ENCODE measurements at regions not wholly inside any gene's neighbourhood (a gene's known extent, or its start where the extent isn't known, plus 50 kb on each side); places are given as distances from the start of the nearest gene placed in this dataset.

DNA sequence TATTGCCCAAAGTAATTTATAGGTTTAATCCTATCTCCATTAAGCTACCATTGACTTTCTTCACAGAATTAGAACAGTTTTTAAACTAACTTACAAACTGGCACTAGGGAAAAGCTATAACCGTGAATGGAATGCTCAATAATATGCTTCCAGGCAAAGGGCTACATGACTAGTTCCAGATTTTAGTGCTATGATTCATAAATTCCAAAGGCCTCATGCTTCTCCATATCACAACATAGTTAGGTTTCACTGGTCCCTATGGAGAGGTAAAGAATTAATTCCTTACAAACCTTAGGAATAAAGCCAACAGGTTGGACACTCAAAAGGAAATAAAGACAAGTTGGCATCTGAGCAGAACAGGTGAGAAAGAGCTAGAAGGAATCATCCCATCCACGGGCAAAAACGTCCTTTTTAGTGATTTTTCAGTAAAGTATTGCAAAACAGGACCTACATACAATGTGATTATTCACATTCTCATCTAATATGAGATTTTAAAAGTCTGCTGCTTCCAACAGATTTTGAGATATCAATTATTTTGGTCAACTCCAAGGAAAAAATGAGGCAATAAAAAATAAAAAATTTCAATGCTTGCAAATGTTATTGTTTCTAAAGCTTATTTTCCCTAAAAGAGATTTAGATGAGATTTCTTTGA is 97.0 kb upstream of the TARS1 start:
- peak; percentile 86 for DNase-seq (ENCODE audit: low read depth, low spot score)
- in situ Hi-C loops (cut with HindIII; ENCODE audit: low sequenced_read_pairs): no loop called here
- TF ChIP-seq, protein P1, sequence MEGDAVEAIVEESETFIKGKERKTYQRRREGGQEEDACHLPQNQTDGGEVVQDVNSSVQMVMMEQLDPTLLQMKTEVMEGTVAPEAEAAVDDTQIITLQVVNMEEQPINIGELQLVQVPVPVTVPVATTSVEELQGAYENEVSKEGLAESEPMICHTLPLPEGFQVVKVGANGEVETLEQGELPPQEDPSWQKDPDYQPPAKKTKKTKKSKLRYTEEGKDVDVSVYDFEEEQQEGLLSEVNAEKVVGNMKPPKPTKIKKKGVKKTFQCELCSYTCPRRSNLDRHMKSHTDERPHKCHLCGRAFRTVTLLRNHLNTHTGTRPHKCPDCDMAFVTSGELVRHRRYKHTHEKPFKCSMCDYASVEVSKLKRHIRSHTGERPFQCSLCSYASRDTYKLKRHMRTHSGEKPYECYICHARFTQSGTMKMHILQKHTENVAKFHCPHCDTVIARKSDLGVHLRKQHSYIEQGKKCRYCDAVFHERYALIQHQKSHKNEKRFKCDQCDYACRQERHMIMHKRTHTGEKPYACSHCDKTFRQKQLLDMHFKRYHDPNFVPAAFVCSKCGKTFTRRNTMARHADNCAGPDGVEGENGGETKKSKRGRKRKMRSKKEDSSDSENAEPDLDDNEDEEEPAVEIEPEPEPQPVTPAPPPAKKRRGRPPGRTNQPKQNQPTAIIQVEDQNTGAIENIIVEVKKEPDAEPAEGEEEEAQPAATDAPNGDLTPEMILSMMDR (IDR thresholded peaks at IDR 0.05; ENCODE audit: low read depth, low read length): no peak
- H3K4me3 ChIP-seq (ENCODE audit: low read depth, low read length): no peak overlapping the region

DNA sequence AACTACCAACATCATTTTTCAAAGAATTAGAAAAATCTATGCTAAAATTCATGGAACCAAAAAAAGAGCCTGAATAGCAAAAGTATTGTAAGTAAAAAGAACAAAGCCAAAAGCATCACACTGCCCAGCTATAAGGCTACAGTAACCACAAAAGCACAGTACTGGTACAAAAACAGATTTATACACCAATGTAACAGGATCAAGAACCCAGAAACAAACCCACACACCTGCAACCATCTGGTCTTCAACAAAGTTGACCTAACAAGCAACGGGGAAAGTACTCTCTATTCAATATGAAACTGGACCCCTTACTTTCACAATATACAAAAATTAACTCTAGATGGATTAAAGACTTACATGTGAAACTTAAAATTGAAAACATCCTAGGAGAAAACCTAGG is 94.2 kb upstream of the TARS1 start:
- no peak for DNase-seq (ENCODE audit: low read depth, low spot score)
- in situ Hi-C loops (cut with HindIII; ENCODE audit: low sequenced_read_pairs): no loop called here
- TF ChIP-seq, protein P1 (IDR thresholded peaks at IDR 0.05; ENCODE audit: low read depth, low read length): no peak
- no peak overlapping the region for H3K4me3 ChIP-seq (ENCODE audit: low read depth, low read length)

DNA sequence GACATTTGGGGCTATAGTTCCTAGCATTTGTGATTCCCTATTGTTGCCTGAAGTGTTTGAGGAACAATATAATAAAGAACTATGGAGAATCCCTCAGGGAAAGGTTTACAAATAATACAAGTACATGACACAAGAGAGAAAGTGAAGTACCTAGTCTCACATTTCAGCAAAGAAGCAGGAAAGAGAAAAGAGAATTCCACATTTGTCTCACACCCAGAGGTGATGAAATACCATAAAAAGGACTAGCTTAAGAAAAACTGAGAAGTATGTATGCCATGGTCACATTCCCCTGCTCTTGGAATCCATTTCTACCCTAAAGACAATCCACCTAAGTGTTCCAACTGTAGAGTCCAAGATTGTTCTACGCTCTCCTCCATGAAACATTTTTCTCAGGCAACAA is 79.0 kb upstream of the TARS1 start:
- no peak for DNase-seq (ENCODE audit: low read depth, low spot score)
- in situ Hi-C loops (cut with HindIII; ENCODE audit: low sequenced_read_pairs): no loop called here
- H3K4me3 ChIP-seq (ENCODE audit: low read depth, low read length): no peak overlapping the region
- TF ChIP-seq, protein P1 (IDR thresholded peaks at IDR 0.05; ENCODE audit: low read depth, low read length): no peak

DNA sequence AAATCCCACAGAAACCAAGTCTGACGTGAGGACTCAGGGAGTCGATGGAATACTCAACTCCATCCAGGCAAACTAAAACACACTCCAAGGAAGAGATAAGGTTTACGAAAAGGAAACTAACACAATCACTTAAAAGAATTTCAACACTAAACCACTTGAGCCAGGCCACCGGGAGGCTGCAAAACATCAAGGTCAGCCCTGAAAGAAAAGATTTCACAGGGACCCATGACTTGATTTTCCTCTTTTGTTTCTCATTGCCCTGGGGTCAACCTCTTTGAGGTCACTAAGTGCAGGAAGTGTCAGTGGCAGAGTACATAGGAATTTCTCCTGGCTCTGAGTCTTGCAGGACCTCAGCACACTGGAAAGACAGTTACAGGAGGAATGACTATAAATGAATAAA is 77.8 kb upstream of the TARS1 start:
- in situ Hi-C loops (cut with HindIII; ENCODE audit: low sequenced_read_pairs): no loop called here

DNA sequence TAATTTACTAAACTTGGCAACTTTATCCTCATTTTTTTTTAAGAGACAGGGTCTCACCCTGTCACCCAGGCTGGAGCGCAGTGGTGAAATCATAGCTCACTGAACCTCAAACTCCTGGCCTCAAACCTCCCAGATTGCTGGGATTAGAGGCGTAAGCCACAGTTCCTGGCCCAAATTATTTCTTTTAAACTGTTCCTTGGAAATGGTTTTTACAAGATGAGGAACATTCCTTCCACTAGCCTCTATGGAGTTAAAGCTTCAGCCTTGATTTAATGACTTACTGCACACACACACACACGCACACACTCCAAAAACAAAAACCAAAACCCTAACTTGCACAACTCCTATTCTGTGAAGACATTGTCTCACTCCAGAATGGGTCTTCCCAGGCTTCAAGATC is 77.2 kb upstream of the TARS1 start:
- H3K4me3 ChIP-seq (ENCODE audit: low read depth, low read length): no peak overlapping the region
- no peak for DNase-seq (ENCODE audit: low read depth, low spot score)
- TF ChIP-seq, protein P1 (IDR thresholded peaks at IDR 0.05; ENCODE audit: low read depth, low read length): no peak
- in situ Hi-C loops (cut with HindIII; ENCODE audit: low sequenced_read_pairs): no loop called here

More for the DNA sequence above, 77.8 kb upstream of the TARS1 start:
- no peak overlapping the region for H3K4me3 ChIP-seq (ENCODE audit: low read depth, low read length)
- DNase-seq (ENCODE audit: low read depth, low spot score): peak; percentile 23
- TF ChIP-seq, protein P1 (IDR thresholded peaks at IDR 0.05; ENCODE audit: low read depth, low read length): no peak

DNA sequence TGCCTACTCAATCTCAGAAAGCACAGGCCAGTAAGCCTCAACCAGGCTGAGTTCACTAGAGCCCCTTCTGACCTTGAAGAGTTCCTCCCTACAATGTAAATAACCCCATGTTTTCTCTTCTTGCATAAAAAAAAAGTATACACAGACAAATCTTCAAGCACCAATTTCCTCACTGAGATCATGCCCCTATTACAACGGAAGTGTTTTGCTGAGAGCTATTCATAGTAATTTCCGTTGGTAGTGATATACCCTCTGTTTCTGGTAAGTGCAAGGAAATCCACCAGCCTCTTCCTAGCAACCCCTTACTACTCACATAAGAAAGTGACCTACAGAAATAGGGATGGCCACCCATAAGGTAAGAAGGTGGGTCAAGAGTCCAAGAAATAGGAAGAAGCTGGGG is 76.4 kb upstream of the TARS1 start:
- no peak overlapping the region for H3K4me3 ChIP-seq (ENCODE audit: low read depth, low read length)
- in situ Hi-C loops (cut with HindIII; ENCODE audit: low sequenced_read_pairs): no loop called here
- TF ChIP-seq, protein P1 (IDR thresholded peaks at IDR 0.05; ENCODE audit: low read depth, low read length): no peak
- DNase-seq (ENCODE audit: low read depth, low spot score): no peak
